Transverse colon (tissue), 3 donors: ENCODE measurements at regions not wholly inside any gene's neighbourhood (a gene's known extent, or its start where the extent isn't known, plus 50 kb on each side); places are given as distances from the start of the nearest gene placed in this dataset.

Experiments
- CTCF ChIP-seq, 5 experiments: fragments of 200-600 bp in 3 of 5; fragments of 450-650 bp in 2 of 5; sonication (generic) in 3 of 5; IDR thresholded peaks; 1 replicate in 2 of 5; 2 replicates in 3 of 5; pipeline ENCODE4 v1.5.1; 2016 to 2017; ENCODE audit warnings: antibody characterized with exemption in 5 of 5, inconsistent platforms in 3 of 5, mild to moderate bottlenecking in 2 of 5, moderate library complexity in 1 of 5
- POLR2A ChIP-seq: fragments of 450-650 bp; IDR thresholded peaks from one replicate; pipeline ENCODE4 v1.6.1; 2016; ENCODE audit warnings: antibody characterized with exemption, mild to moderate bottlenecking, moderate library complexity

GRCh38 chr15:35698966-35699575 lies 153.1 kb upstream of the DPH6 start:
- no peak for TF ChIP-seq CTCF (IDR thresholded peaks at IDR 0.05)
- TF ChIP-seq POLR2A, result no peak
